NOMO-1 treated with DMSO at 0.1 percent for 48 hours (cell line): ENCODE measurements at regions not wholly inside any gene's neighbourhood (a gene's known extent, or its start where the extent isn't known, plus 50 kb on each side); places are given as distances from the start of the nearest gene placed in this dataset.
"Not testable (repeated sequence)": the region's sequence is repeated elsewhere in the genome, so short reads cannot be mapped to it uniquely, and the experiment has no call there.

ENCODE experiments used
- DNase-seq: peaks from one replicate; lab custom pipeline; 2025; ENCODE audit not compliant: unreplicated experiment; lab: John Stamatoyannopoulos, UW

GRCh38 chr14:55803873-55804553 is 224.0 kb downstream of the KTN1 start:
- no peak for DNase-seq

GRCh38 chr14:55805250-55805649 is 225.2 kb downstream of the KTN1 start:
- DNase-seq: no peak

- no peak for DNase-seq
Observed at GRCh38 chr14:55807053-55807880, 227.3 kb downstream of the KTN1 start.

GRCh38 chr14:55807881-55808379 is 227.9 kb downstream of the KTN1 start:
- no peak for DNase-seq

GRCh38 chr14:55813630-55814029 is 233.6 kb downstream of the KTN1 start:
- no peak for DNase-seq

- no peak for DNase-seq
Observed at GRCh38 chr14:55814064-55814463, 234.1 kb downstream of the KTN1 start.

GRCh38 chr14:55814873-55815272 is 234.9 kb downstream of the KTN1 start:
- DNase-seq: peak; percentile 80

GRCh38 chr14:55816225-55816624 is 236.2 kb downstream of the KTN1 start:
- no peak for DNase-seq

- DNase-seq: peak; percentile 86
Observed at GRCh38 chr14:55819610-55820304, 239.8 kb downstream of the KTN1 start.

- DNase-seq: no peak
Observed at GRCh38 chr14:55822906-55823305, 242.9 kb downstream of the KTN1 start.

GRCh38 chr14:55832122-55832911 is 252.3 kb downstream of the KTN1 start:
- no peak for DNase-seq

GRCh38 chr14:55832974-55833373 is 253.0 kb downstream of the KTN1 start:
- no peak for DNase-seq

- DNase-seq: no peak
Observed at GRCh38 chr14:55834390-55834789, 254.4 kb downstream of the KTN1 start.

GRCh38 chr14:55835985-55836384 is 256.0 kb downstream of the KTN1 start:
- DNase-seq: no peak

- DNase-seq: no peak
Observed at GRCh38 chr14:55837467-55837866, 257.5 kb downstream of the KTN1 start.

- DNase-seq: no peak
Observed at GRCh38 chr14:55838529-55839052, 258.6 kb downstream of the KTN1 start.

- DNase-seq: not testable (repeated sequence)
Observed at GRCh38 chr14:55839301-55839947, 259.4 kb downstream of the KTN1 start.

- DNase-seq: no peak
Observed at GRCh38 chr14:55840821-55841220, 260.8 kb downstream of the KTN1 start.

- DNase-seq: no peak
Observed at GRCh38 chr14:55841625-55842024, 261.6 kb downstream of the KTN1 start.
